C4-2B (cell line): ENCODE measurements at regions not wholly inside any gene's neighbourhood (a gene's known extent, or its start where the extent isn't known, plus 50 kb on each side); places are given as distances from the start of the nearest gene placed in this dataset.

Experiments
- H3K27ac ChIP-seq: fragments of 450-650 bp; 2 replicates; pipeline ENCODE4 v1.5.1; 2017
- CTCF ChIP-seq: fragments of 450-650 bp; conservative IDR thresholded peaks from 2 replicates; pipeline ENCODE4 v1.5.1; 2017; ENCODE audit warnings: mild to moderate bottlenecking
- ZFX ChIP-seq: fragments of 450-650 bp; IDR thresholded peaks from 2 replicates; pipeline ENCODE4 v1.6.1; 2017

DNA sequence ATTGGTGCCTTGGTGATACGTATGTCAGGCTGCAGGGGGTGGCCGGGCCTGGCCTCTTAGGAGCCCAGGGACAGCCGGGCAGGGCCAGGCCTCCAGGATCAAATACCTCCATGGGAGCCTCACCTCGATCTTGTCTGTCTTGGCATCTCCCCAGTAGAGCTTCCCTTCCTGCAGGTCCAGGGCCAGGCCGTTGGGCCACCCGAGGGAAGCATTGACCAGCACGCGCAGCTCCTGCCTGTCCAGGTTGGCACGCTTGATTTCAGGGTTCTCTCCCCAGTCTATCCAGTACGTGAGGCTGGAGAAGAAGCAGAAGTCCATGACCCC, 137.7 kb downstream of the CRYBB2 start:
- TF ChIP-seq ZFX, result no peak
- no peak for TF ChIP-seq CTCF
- no peak overlapping the region for H3K27ac ChIP-seq

DNA sequence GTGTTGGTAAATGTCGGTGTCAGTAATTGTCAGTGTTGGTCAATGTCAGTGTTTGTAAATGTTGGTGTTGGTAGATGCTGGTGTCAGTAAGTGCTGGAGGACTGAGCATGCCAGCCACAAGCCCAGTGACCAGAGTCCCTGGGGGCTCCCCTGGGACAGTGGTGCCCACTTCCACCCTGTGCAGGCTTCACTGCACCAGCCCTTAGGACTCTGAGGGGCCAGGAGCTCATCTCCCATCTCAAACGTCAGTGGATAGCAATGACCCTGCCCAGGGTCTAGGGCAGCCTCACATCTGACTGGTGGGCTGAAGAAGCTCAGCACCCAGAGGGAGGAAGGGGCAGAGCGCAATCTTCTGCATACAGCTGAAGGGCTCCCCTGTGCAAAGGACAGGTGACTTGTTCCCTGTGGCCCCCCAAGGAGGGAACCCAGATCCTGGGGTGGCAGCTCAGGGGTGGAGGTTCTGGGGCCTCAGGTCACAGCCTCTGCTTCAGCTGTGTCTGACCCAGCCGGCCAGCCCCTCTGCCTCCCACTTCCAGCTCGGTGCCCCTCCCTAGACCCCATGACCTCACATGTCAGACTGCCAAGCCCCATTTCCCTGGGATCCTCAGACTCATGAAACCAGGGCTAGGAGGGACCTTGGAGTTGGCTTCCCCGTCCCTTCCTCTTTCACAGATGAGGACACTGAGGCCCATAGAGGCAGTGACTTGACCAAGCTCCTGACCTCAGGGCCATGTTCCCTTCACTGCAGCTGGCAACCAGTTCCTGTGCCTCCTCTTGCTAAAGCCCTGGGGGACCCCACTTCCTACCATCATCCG, 138.4 kb downstream of the CRYBB2 start:
- H3K27ac ChIP-seq, result no peak overlapping the region
- TF ChIP-seq CTCF (no peak), ZFX (no peak)

DNA sequence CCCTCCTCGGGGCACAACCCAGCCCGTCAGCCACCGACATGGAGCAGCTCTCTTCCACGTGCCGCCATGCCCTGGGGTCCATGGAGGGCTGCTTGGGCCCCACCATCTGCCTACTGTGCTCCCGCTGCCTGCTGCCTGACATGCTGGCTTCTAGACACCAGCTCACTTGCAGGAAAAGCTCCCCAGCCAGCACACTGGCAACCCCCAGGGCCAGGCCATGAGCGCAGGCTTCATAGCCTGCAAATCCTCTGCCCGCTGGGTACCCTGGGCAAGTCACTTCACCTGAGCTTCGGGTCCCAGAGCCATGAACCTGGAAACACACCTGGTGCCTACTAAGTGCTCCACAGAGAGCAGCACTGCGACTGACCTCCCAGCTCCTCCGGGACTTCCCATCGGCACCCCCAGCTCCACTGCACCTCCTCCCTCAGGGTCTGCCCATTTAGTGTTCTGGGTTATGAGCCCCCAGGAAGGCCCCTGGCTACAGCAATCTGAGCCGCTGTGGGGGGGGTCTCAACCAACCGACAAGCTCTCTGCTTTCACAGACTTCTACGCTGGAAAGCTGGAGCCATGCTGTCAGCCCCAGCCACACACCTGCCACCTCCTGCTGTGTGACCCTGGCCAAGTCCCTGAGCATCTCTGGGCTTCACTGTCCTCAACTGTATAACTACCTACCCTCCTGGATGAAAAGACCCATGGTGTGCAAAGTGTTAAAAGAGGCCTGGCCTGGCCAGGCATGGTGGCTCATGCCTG, 139.2 kb downstream of the CRYBB2 start:
- no peak overlapping the region for H3K27ac ChIP-seq
- TF ChIP-seq CTCF, result no peak
- TF ChIP-seq ZFX, result no peak

- TF ChIP-seq CTCF, result no peak
- no peak overlapping the region for H3K27ac ChIP-seq
Measured at GRCh38 chr22:25359601-25360261, 140.3 kb downstream of the CRYBB2 start.

DNA sequence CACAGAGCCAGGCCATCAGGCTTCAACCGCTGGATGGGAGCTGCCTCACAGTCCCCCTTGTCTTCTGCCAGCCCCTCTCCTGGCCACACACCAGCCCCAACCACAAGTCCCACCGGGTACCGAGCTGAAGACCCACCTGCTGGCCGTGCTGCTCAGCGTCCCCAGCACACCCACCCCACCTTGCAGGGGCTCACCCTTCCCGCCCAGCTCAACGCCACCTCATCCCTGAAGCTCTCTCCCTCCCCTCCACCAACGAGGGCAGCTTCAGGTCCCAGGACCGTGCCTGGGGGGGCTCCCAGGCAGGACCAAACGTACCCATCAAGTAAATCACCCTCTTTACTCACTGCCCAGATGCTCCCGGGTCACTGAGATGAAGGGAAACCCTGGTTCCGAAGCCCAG, 141.0 kb downstream of the CRYBB2 start:
- no peak overlapping the region for H3K27ac ChIP-seq
- TF ChIP-seq CTCF (no peak), ZFX (no peak)

DNA sequence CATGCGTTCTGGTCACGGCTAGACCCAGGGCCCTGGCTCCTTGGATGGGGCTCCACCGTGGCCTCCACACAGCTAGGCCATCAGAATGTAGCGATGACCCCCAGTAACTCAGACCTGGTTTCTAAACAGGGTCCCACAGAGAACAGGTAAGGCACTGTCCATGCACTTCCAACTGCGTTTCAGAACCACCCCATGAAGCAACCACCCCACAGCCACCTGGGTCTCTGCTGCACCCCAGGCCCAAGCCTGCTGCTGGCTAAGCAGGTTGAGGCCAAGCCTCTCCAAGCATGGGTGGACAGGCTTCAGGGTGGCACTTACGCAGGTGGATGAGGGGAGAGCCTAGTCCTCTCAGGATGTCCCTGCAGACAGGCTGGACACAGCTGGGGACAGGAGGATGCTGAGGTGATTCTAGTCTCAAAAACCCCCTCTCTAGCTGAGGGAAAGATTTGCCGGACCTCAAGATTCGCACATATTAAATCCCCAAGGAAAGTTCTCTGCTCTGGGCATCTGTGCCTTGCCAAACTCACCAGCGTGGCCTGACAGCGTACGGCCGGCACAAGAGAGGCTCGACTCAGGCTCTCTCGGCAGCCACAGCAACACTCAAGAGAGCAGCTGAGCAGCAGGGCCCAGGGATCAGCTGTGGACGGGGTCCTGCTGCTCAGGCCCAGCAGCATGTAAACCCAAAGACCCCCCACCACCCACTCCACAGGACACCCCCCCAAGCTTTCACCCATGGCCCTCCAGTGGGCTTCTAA, 141.6 kb downstream of the CRYBB2 start:
- H3K27ac ChIP-seq, result no peak overlapping the region
- TF ChIP-seq CTCF, result no peak
